ENCODE measurements at regions not wholly inside any gene's neighbourhood (a gene's known extent, or its start where the extent isn't known, plus 50 kb on each side); places are given as distances from the start of the nearest gene placed in this dataset.

- DNase-seq (no peak), ATAC-seq (no peak)
- no peak for TF ChIP-seq CTCF (IDR thresholded peaks at IDR 0.05)
Measured at GRCh38 chr14:62253911-62254310, 491.7 kb downstream of the SNAPC1 start.

GRCh38 chr14:62269204-62269603 lies 507.0 kb downstream of the SNAPC1 start:
- Histone ChIP-seq H3K36me3 (ENCODE audit: low read depth) (no peaks in the 10 kb centered on the region), H3K4me1 (ENCODE audit: low read depth) (no peaks in the 10 kb centered on the region), H3K4me3 (no peak overlapping the region), H3K9me3 (no peaks in the 10 kb centered on the region)
- ATAC-seq: no peak
- TF ChIP-seq CTCF (IDR thresholded peaks at IDR 0.05): no peak
- no peak for DNase-seq
- intact Hi-C loops (cut with DNase I, micrococcal nuclease): no loop called here

More at GRCh38 chr14:62253911-62254310, 491.7 kb downstream of the SNAPC1 start:
- intact Hi-C loops (cut with DNase I, micrococcal nuclease): no loop called here
- H3K36me3 ChIP-seq (ENCODE audit: low read depth): no peaks in the 10 kb centered on the region
- H3K9me3 ChIP-seq: peaks cover 4% of the 10 kb centered on the region
- no peaks in the 10 kb centered on the region for H3K4me1 ChIP-seq (ENCODE audit: low read depth)
- H3K4me3 ChIP-seq: no peak overlapping the region

GRCh38 chr14:62270236-62270635 lies 508.0 kb downstream of the SNAPC1 start:
- TF ChIP-seq CTCF (IDR thresholded peaks at IDR 0.05): no peak
- DNase-seq (no peak), ATAC-seq (no peak)
- H3K9me3 ChIP-seq: peaks cover 6% of the 10 kb centered on the region
- no peaks in the 10 kb centered on the region for H3K4me1 ChIP-seq (ENCODE audit: low read depth)
- H3K4me3 ChIP-seq: no peak overlapping the region
- no peaks in the 10 kb centered on the region for H3K36me3 ChIP-seq (ENCODE audit: low read depth)
- intact Hi-C loops (cut with DNase I, micrococcal nuclease): no loop called here

- no peak for DNase-seq
- Histone ChIP-seq H3K9me3 (peaks cover 13% of the 10 kb centered on the region), H3K4me1 (ENCODE audit: low read depth) (no peaks in the 10 kb centered on the region), H3K36me3 (ENCODE audit: low read depth) (no peaks in the 10 kb centered on the region), H3K4me3 (no peak overlapping the region)
- no peak for TF ChIP-seq CTCF (IDR thresholded peaks at IDR 0.05)
- no peak for ATAC-seq
- intact Hi-C loops (cut with DNase I, micrococcal nuclease): no loop called here
Measured at GRCh38 chr14:62280366-62280765, 518.1 kb downstream of the SNAPC1 start.

GRCh38 chr14:62283837-62284236 lies 521.6 kb downstream of the SNAPC1 start:
- H3K4me1 ChIP-seq (ENCODE audit: low read depth): no peaks in the 10 kb centered on the region
- TF ChIP-seq CTCF (IDR thresholded peaks at IDR 0.05): no peak
- DNase-seq (no peak), ATAC-seq (no peak)
- H3K9me3 ChIP-seq: peaks cover 13% of the 10 kb centered on the region
- H3K4me3 ChIP-seq: no peak overlapping the region
- intact Hi-C loops (cut with DNase I, micrococcal nuclease): no loop called here
- no peaks in the 10 kb centered on the region for H3K36me3 ChIP-seq (ENCODE audit: low read depth)

- Histone ChIP-seq H3K9me3 (no peaks in the 10 kb centered on the region), H3K4me1 (ENCODE audit: low read depth) (no peaks in the 10 kb centered on the region), H3K36me3 (ENCODE audit: low read depth) (no peaks in the 10 kb centered on the region), H3K4me3 (no peak overlapping the region)
- TF ChIP-seq CTCF (IDR thresholded peaks at IDR 0.05): no peak
- no peak for ATAC-seq
- intact Hi-C loops (cut with DNase I, micrococcal nuclease): no loop called here
- DNase-seq: no peak
Measured at GRCh38 chr14:62289471-62289870, 527.3 kb downstream of the SNAPC1 start.
